Stimulated activated CD4-positive, alpha-beta T cell treated with anti-CD3 and anti-CD28 coated beads, Interleukin-12 subunit alpha, Interleukin-12 subunit beta, amount 100 ng/mL, for 24 hours (primary cell): ENCODE measurements at regions not wholly inside any gene's neighbourhood (a gene's known extent, or its start where the extent isn't known, plus 50 kb on each side); places are given as distances from the start of the nearest gene placed in this dataset.
"Not testable (repeated sequence)": the region's sequence is repeated elsewhere in the genome, so short reads cannot be mapped to it uniquely, and the experiment has no call there.

ENCODE experiments used
- DNase-seq, 2 experiments: peaks; one replicate each; pipeline ENCODE4 v3.0.0-alpha.2; 2020; ENCODE audit warnings: low read depth in 2 of 2

DNA sequence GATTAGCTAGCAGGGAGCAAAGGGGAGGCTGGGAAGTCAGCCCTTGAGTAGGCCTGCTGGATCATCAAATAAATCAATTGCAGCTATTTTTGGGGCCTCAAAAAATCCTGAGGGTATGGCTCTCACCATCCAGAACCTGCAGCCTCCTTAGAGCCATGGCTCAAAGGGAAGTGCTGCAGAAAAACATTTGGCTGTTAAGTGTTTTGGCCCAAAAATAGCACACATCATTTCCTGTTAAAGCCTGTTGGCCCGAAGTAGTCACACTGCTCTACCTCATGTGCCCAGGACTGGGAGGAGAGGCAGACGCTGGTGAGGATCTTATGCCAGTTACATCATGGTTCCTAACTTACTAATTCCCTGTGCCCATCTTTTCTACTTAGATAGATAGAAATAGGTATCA lies 176.8 kb upstream of the PLGLB1 start:
- not testable (repeated sequence) for DNase-seq

DNA sequence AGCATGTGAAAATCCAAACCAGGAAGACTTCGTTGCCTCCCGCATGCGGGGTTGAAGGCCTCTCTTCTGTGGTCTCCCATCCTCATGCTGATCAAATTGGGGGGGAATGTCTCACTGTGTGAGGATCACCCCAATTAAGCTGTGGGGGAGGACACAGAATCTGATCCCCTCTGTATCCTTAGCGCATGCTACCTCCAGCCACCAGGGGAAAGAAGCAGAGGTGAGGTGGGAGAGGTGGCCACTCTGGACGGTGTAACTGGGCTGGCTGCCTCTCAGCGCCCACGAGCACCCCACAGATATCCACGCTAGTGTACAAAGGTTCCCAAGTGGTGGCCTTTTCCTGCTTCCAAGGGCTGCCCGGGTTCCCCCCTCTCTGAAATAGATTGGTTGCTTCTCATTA lies 177.6 kb upstream of the PLGLB1 start:
- not testable (repeated sequence) for DNase-seq

- DNase-seq = not testable (repeated sequence)
Measured at GRCh38 chr2:87204569-87205147, 183.0 kb upstream of the PLGLB1 start.

- not testable (repeated sequence) for DNase-seq
Measured at GRCh38 chr2:87212938-87213337, 191.3 kb upstream of the PLGLB1 start.

DNA sequence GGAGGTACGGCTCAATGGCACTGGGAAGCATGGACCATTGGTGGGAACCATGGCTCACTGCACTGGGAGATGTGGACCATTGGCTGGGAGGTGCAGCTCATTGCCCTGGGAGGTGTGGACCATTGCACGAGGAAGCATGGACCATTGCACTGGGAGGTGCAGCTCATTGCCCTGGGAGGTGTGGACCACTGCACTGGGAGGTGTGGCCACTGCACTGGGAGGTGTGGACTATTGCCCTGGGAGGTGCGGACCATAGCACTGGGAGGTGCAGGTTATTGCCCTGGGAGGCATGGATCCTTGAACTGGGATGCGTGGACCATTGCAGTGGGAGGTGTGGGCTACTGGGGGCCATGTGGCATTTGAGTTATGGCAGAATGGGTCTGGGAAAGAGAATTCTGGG lies 195.4 kb upstream of the PLGLB1 start:
- not testable (repeated sequence) for DNase-seq

DNA sequence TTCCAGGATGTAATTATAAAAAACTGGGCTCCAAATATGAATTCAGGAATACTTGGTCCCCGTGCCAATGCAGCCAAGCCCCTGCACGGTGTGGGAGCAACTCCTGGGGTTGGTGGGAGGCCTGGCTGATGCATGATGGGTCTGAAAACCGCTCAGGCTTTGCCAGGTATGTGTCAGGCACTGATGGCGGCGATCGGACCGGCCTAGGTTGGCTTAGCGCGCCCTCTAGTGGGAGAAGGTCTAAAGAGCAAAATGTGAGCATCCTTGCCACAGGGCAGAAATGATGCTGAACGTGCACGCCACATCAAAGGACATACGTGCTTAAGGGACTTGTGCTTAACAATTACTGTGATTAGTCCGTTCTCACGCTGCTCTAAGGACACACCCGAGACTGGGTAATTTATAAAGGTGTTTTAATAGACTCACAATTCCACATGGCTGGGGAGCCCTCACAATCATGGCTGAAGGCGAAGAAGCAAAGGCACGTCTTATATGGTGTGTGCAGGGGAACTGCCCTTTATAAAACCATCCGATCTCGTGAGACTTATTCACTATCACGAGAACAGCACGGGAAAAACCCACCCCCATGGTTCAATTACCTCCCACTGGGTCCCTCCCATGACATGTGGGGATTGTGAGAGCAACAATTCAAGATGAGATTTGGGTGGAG lies 196.2 kb upstream of the PLGLB1 start:
- peak; percentile 49 to 72 for DNase-seq

GRCh38 chr2:87220651-87221050 lies 199.0 kb upstream of the PLGLB1 start:
- not testable (repeated sequence) for DNase-seq

GRCh38 chr2:87222131-87222530 lies 200.5 kb upstream of the PLGLB1 start:
- not testable (repeated sequence) for DNase-seq

GRCh38 chr2:87223873-87224272 lies 202.2 kb upstream of the PLGLB1 start:
- DNase-seq = not testable (repeated sequence)

DNA sequence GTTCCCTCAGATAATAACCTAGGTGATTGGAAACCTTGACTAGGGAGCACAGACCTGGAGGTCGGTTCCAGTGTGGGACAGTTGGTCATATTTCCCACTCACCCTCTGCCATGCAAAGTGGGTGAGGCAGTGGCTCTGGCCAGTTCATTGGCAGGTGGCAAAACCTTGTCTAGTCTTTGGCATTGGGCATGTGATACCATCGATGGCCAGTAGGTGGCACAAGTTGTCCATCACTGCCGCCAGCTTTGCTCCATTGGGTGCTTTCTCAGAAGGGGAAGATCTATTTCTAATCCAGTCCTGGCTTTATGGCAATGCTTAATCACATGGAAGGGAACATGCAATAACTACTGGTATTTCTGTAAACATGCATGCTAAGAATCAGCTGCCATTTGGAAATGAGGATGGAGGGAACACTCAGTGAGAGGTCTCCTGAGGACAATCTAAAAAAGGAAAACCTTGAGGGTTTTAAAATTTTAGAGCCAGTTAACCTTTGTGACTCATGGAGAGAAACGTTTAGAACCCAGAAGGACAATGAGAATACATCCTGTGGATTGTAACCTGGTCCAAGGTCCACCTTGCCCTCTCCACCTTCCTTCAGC lies 207.5 kb upstream of the PLGLB1 start:
- DNase-seq = not testable (repeated sequence)

DNA sequence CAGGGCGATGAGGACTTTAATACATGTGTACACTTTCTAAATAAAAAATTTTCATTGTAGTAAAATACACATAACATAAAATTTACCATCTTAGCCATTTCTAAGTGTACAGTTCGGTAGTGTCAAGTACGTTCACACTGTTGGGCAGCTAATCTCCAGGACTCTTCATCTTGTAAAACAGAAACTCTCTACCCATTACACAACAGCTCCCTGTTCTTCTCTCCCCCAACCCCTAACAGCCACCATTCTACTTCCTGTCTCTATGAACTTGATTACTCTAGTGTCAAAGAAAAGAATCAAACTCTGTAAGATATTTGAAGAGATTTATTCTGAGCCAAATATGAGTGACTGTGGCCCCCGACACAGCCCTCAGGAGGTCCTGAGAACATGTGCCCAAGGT lies 208.3 kb upstream of the PLGLB1 start:
- not testable (repeated sequence) for DNase-seq

- not testable (repeated sequence) for DNase-seq
Measured at GRCh38 chr2:87235333-87235981, 213.8 kb upstream of the PLGLB1 start.

- DNase-seq = peak; percentile 22 to 33
Measured at GRCh38 chr2:87237570-87238336, 216.1 kb upstream of the PLGLB1 start.

- not testable (repeated sequence) for DNase-seq
Measured at GRCh38 chr2:87239558-87240215, 218.0 kb upstream of the PLGLB1 start.

- not testable (repeated sequence) for DNase-seq
Measured at GRCh38 chr2:87246066-87246717, 224.5 kb upstream of the PLGLB1 start.

GRCh38 chr2:87252046-87252445 lies 230.4 kb upstream of the PLGLB1 start:
- DNase-seq = not testable (repeated sequence)

DNA sequence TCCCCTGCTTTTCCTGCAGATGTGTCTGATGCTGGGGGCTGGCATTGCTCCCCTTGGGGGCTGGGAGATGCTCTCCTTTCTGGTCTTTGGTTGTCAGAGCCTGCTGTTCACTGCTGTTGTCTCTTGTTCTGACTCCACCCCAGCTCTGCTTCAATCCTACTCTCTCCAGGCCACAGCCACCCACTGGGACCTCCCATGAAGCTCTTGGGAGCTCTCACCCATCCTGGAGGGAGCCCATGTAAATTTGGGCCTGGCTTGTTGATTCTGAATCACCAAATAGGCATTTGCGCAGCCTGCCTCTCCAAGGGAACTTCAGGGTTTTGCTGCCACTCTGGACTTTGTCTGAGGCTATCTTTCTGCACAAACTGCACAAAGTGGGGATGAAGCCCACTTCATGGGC lies 232.9 kb upstream of the PLGLB1 start:
- not testable (repeated sequence) for DNase-seq

GRCh38 chr2:87255410-87255809 lies 233.8 kb upstream of the PLGLB1 start:
- DNase-seq = not testable (repeated sequence)

DNA sequence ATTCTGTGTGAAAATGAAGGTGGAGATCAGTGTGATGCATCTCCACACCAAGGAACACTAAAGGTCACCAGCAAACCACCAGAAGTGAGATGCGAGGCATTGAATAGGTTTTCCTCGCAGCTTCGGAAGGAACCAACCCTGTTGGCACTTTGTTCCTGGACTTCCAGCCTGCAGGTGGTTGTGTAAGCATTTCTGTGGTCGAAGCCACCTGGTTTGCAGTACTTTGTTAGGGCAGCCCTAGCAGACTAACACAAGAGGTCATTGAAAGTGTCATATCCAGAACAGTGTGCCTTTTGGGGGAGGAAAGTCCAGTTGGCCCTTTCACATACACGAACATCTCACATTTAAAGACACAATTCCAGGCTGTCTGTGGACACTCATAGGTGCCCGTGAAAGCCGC lies 237.2 kb upstream of the PLGLB1 start:
- not testable (repeated sequence) for DNase-seq

DNA sequence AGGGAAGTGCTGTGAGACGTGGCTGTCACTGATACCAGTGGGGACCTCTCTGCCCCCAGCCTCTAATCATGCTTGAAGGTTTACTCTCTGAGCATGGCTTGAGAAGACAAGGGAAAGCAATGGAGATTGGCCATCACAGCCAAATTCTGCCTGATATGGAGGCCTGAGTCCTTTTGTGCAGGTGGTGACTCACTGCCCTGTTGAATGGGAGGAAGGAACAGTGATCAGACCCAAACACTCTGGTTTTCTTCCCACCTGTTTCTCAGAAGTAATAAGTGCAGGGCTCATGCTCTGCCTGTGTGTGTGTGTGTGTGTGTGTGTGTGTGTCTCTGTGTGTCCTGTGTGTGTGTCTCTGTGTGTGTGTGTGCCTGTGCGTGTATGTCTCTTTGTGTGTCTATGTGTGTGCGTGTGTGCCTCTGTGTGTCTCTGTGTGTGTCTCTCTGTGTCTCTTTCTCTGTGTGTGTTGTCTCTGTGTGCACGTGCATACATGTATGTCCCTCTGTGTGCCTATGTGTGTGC lies 240.6 kb upstream of the PLGLB1 start:
- DNase-seq = not testable (repeated sequence)
